Mucosa of descending colon (tissue), 3 donors: ENCODE measurements at regions not wholly inside any gene's neighbourhood (a gene's known extent, or its start where the extent isn't known, plus 50 kb on each side); places are given as distances from the start of the nearest gene placed in this dataset.

ENCODE experiments used
- ATAC-seq: fragments of 200-7000 bp; cut with Tn5 transposase; one replicate; pipeline ENCODE4 v1.9.1; 2020; ENCODE audit warnings: mild to moderate bottlenecking, moderate library complexity
- DNase-seq, 3 donors: peaks; one replicate each; pipeline ENCODE4 v3.0.0-alpha.2; 2020
- H3K36me3 ChIP-seq: fragments of 200-600 bp; one replicate; pipeline ENCODE4 v1.8.0; 2021; ENCODE audit warnings: low read depth, mild to moderate bottlenecking
- H3K4me1 ChIP-seq: fragments of 200-600 bp; one replicate; pipeline ENCODE4 v1.8.0; 2021; ENCODE audit warnings: low read depth, mild to moderate bottlenecking
- H3K4me3 ChIP-seq: fragments of 200-600 bp; one replicate; pipeline ENCODE4 v1.8.0; 2021; ENCODE audit warnings: mild to moderate bottlenecking
- H3K9me3 ChIP-seq: fragments of 200-600 bp; one replicate; pipeline ENCODE4 v1.8.0; 2021; ENCODE audit warnings: mild to moderate bottlenecking
- intact Hi-C, 2 donors: fragments of 100-400 bp; cut with DNase I in 1 of 2; cut with micrococcal nuclease in 1 of 2; formaldehyde crosslinking; loops; one replicate each; pipeline versions ENCODE4 v1.11.0 to v1.11.1; 2022; cut with DNase I, micrococcal nuclease
- TF ChIP-seq, protein P1 (sequence below): fragments of 200-600 bp; IDR thresholded peaks from one replicate; pipeline ENCODE4 v1.8.0; 2022; ENCODE audit warnings: antibody characterized with exemption, mild to moderate bottlenecking
- donor health status: DM: no; HTN: no; CAD: no; lungs with moderate emphysema.
- donor health status: DM: no; HTN: no; CAD: no.
- donor health status: DM: no; HTN: yes; CAD: no.

GRCh38 chr1:209430107-209430506 is 153.4 kb upstream of the CAMK1G start:
- TF ChIP-seq, protein P1, sequence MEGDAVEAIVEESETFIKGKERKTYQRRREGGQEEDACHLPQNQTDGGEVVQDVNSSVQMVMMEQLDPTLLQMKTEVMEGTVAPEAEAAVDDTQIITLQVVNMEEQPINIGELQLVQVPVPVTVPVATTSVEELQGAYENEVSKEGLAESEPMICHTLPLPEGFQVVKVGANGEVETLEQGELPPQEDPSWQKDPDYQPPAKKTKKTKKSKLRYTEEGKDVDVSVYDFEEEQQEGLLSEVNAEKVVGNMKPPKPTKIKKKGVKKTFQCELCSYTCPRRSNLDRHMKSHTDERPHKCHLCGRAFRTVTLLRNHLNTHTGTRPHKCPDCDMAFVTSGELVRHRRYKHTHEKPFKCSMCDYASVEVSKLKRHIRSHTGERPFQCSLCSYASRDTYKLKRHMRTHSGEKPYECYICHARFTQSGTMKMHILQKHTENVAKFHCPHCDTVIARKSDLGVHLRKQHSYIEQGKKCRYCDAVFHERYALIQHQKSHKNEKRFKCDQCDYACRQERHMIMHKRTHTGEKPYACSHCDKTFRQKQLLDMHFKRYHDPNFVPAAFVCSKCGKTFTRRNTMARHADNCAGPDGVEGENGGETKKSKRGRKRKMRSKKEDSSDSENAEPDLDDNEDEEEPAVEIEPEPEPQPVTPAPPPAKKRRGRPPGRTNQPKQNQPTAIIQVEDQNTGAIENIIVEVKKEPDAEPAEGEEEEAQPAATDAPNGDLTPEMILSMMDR: no peak
- H3K9me3 ChIP-seq: no peaks in the 10 kb centered on the region
- no peaks in the 10 kb centered on the region for H3K36me3 ChIP-seq
- H3K4me1 ChIP-seq: no peaks in the 10 kb centered on the region
- DNase-seq (no peak), ATAC-seq (no peak)
- H3K4me3 ChIP-seq: no peak overlapping the region
- intact Hi-C loops: no loop called here

DNA sequence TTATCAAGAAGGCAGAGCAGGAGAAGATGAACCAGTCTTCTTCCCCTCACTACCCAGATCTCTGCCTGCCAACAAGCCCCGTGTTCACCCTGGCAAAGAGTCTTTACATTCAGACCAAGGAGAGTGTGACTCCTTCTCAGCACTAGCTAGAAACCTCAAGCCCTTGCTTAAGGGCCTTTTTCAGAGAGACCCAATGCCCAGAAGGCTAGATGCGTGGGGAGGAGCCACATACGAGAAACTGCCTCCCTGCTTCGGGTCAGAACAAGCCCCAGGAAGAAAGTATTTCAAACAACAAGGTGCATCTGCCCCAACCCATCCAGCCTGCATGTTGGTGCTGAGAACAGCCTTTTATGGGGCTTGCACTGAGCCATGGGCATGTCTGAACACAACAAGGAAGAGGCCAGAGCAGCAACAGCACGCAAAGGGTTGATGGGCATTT is 152.7 kb upstream of the CAMK1G start:
- Histone ChIP-seq H3K4me3 (no peak overlapping the region), H3K36me3 (no peaks in the 10 kb centered on the region), H3K9me3 (no peaks in the 10 kb centered on the region), H3K4me1 (no peaks in the 10 kb centered on the region)
- no peak for ATAC-seq
- TF ChIP-seq, protein P1: no peak
- intact Hi-C loops: no loop called here
- no peak for DNase-seq

DNA sequence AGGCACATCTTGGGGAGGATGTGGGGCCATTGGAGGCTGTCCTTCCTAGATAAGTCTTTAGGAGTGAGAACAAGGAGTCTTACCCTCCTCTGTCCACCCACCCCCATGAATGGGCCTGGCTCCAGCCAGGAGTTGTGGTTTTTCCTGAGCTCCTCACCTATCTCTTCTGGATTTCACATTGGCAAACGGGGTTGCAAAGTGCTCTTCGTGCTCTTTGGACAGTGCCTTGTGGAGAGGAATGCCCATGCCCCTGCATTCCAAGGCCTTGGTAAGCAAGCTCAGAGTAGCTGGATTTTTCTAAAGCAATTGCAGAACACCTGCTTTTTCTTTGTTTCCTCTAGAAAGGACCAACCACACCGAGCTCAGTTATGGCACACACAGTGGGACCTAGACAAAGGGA is 152.1 kb upstream of the CAMK1G start:
- Histone ChIP-seq H3K4me1 (no peaks in the 10 kb centered on the region), H3K36me3 (no peaks in the 10 kb centered on the region), H3K9me3 (no peaks in the 10 kb centered on the region), H3K4me3 (no peak overlapping the region)
- ATAC-seq (no peak), DNase-seq (no peak)
- intact Hi-C loops: no loop called here
- TF ChIP-seq, protein P1: no peak

DNA sequence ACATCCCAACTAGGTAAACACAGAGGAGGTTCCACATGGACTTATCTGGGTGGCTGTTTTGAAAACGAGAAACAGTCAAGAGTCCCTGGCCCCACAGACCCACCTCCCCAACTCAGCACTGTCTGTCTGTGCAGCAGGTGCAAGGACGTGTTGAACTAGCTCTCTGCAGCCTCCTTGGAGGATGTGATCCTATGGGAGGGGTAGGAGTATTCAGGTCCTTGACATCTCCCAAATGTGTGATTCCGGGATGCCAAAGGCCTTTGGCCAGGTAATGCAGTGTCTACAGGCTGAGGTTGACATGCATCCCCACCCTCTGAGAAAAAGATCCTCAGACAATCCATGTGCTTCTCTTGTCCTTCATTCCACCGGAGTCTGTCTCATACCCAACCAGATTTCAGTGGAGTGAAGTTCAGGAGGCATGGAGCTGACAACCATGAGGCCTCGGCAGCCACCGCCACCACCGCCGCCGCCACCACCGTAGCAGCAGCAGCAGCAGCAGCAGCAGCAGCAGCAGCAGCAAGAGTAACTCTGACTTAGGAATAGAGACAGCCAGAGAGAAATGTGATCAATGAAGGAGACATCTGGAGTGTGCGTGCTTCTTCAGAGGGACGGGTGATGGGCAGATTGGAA is 151.6 kb upstream of the CAMK1G start:
- Histone ChIP-seq H3K4me1 (no peaks in the 10 kb centered on the region), H3K9me3 (no peaks in the 10 kb centered on the region), H3K36me3 (no peaks in the 10 kb centered on the region), H3K4me3 (no peak overlapping the region)
- intact Hi-C loops: no loop called here
- TF ChIP-seq, protein P1: no peak
- DNase-seq (no peak), ATAC-seq (no peak)

- Histone ChIP-seq H3K4me3 (no peak overlapping the region), H3K36me3 (no peaks in the 10 kb centered on the region), H3K9me3 (no peaks in the 10 kb centered on the region), H3K4me1 (no peaks in the 10 kb centered on the region)
- intact Hi-C loops: no loop called here
- TF ChIP-seq, protein P1: no peak
- no peak for DNase-seq
- no peak for ATAC-seq
These were observed 151.1 kb upstream of the CAMK1G start for GRCh38 chr1:209432443-209432825.

DNA sequence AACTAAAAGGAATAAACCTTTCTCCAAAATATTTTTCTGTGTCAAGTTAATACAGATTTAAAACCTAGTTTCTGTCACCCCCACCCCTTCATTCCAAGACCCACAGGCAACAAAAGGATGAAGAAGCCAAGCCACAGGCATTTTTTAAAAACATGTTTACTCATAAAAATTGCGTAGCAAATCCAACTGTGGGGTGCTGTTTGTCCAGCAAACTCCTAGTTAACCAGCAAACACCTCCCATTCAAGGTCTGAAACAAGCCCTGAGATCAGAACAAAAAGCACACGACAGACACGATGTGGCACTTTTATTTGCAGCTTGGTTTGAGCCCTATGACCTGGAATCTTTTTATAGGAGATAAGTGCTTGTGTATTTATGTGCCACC is 149.9 kb upstream of the CAMK1G start:
- DNase-seq (no peak), ATAC-seq (no peak)
- TF ChIP-seq, protein P1: no peak
- Histone ChIP-seq H3K4me1 (no peaks in the 10 kb centered on the region), H3K9me3 (no peaks in the 10 kb centered on the region), H3K36me3 (no peaks in the 10 kb centered on the region), H3K4me3 (no peak overlapping the region)
- intact Hi-C loops: no loop called here
